Stimulated activated effector memory CD8-positive, alpha-beta T cell treated with anti-CD3 and anti-CD28 coated beads, Interleukin-12 subunit alpha, Interleukin-12 subunit beta, amount 100 ng/mL, for 72 hours (primary cell): ENCODE measurements at regions not wholly inside any gene's neighbourhood (a gene's known extent, or its start where the extent isn't known, plus 50 kb on each side); places are given as distances from the start of the nearest gene placed in this dataset.
"Not testable (repeated sequence)": the region's sequence is repeated elsewhere in the genome, so short reads cannot be mapped to it uniquely, and the experiment has no call there.

Experiments
- ATAC-seq: fragments of 150-1000 bp; cut with Tn5 transposase; 2 replicates; pipeline ENCODE4 v1.10.0; 2021
- DNase-seq, 2 donors: peaks; one replicate each; pipeline ENCODE4 v3.0.0; 2021 to 2022; ENCODE audit warnings: low spot score in 2 of 2
- H3K27ac Mint-ChIP-seq: one replicate; pipeline ENCODE4 v1.8.0; 2022; ENCODE audit warnings: mild to moderate bottlenecking, mixed read lengths
- H3K36me3 Mint-ChIP-seq: one replicate; pipeline ENCODE4 v1.8.0; 2022; ENCODE audit warnings: mild to moderate bottlenecking, mixed read lengths
- H3K4me1 Mint-ChIP-seq: one replicate; pipeline ENCODE4 v1.8.0; 2022; ENCODE audit warnings: mixed read lengths
- H3K4me3 Mint-ChIP-seq: one replicate; pipeline ENCODE4 v1.8.0; 2022; ENCODE audit warnings: mild to moderate bottlenecking, mixed read lengths
- H3K9me3 Mint-ChIP-seq: one replicate; pipeline ENCODE4 v1.8.0; 2022; ENCODE audit warnings: mixed read lengths

GRCh38 chr14:22500525-22500924 lies 88.5 kb downstream of the DAD1 start:
- no peaks in the 10 kb centered on the region for H3K9me3 Mint-ChIP-seq
- peaks cover 5% of the 10 kb centered on the region for H3K4me1 Mint-ChIP-seq
- H3K36me3 Mint-ChIP-seq: peaks cover 100% of the 10 kb centered on the region
- ATAC-seq (no peak), DNase-seq (no peak)
- peak overlapping the region; percentile 78 for H3K4me3 Mint-ChIP-seq
- peak overlapping the region; percentile 88 for H3K27ac Mint-ChIP-seq

- Mint-ChIP-seq H3K4me1 (peaks cover 2% of the 10 kb centered on the region), H3K4me3 (peak overlapping the region; percentile 78), H3K9me3 (no peaks in the 10 kb centered on the region), H3K27ac (peak overlapping the region; percentile 88), H3K36me3 (peaks cover 100% of the 10 kb centered on the region)
- ATAC-seq: no peak
- DNase-seq: no peak
These were observed 91.3 kb downstream of the DAD1 start for GRCh38 chr14:22497671-22498093.

- no peaks in the 10 kb centered on the region for H3K4me1 Mint-ChIP-seq
- ATAC-seq (no peak), DNase-seq (no peak)
- peak overlapping the region; percentile 78 for H3K4me3 Mint-ChIP-seq
- H3K9me3 Mint-ChIP-seq: no peaks in the 10 kb centered on the region
- peak overlapping the region; percentile 88 for H3K27ac Mint-ChIP-seq
- peaks cover 100% of the 10 kb centered on the region for H3K36me3 Mint-ChIP-seq
These were observed 91.9 kb downstream of the DAD1 start for GRCh38 chr14:22497144-22497423.

GRCh38 chr14:22494486-22495135 lies 94.4 kb downstream of the DAD1 start:
- Mint-ChIP-seq H3K4me1 (peaks cover 14% of the 10 kb centered on the region), H3K9me3 (no peaks in the 10 kb centered on the region), H3K27ac (peak overlapping the region; percentile 92), H3K4me3 (peak overlapping the region; percentile 78), H3K36me3 (peaks cover 100% of the 10 kb centered on the region)
- ATAC-seq: no peak
- DNase-seq: no peak

- Mint-ChIP-seq H3K4me3 (peak overlapping the region; percentile 78), H3K4me1 (peaks cover 15% of the 10 kb centered on the region), H3K36me3 (peaks cover 100% of the 10 kb centered on the region), H3K9me3 (no peaks in the 10 kb centered on the region), H3K27ac (peak overlapping the region; percentile 92)
- ATAC-seq: no peak
- DNase-seq: no peak
These were observed 95.3 kb downstream of the DAD1 start for GRCh38 chr14:22493753-22494152.

- ATAC-seq (no peak), DNase-seq (no peak)
- peak overlapping the region; percentile 78 for H3K4me3 Mint-ChIP-seq
- no peaks in the 10 kb centered on the region for H3K9me3 Mint-ChIP-seq
- peak overlapping the region; percentile 92 for H3K27ac Mint-ChIP-seq
- peaks cover 19% of the 10 kb centered on the region for H3K4me1 Mint-ChIP-seq
- peaks cover 100% of the 10 kb centered on the region for H3K36me3 Mint-ChIP-seq
These were observed 96.1 kb downstream of the DAD1 start for GRCh38 chr14:22492622-22493542.

- DNase-seq (no peak), ATAC-seq (peak; percentile 67)
- Mint-ChIP-seq H3K4me3 (peak overlapping the region; percentile 78), H3K27ac (peak overlapping the region; percentile 75), H3K36me3 (peaks cover 92% of the 10 kb centered on the region), H3K9me3 (no peaks in the 10 kb centered on the region), H3K4me1 (peaks cover 19% of the 10 kb centered on the region)
These were observed 97.1 kb downstream of the DAD1 start for GRCh38 chr14:22491683-22492621.

- not testable (repeated sequence) for DNase-seq, H3K9me3 Mint-ChIP-seq, ATAC-seq
- peak overlapping the region; percentile 78 for H3K4me3 Mint-ChIP-seq
- H3K27ac Mint-ChIP-seq: peak overlapping the region; percentile 96
- peaks cover 89% of the 10 kb centered on the region for H3K36me3 Mint-ChIP-seq
- peaks cover 19% of the 10 kb centered on the region for H3K4me1 Mint-ChIP-seq
These were observed 98.0 kb downstream of the DAD1 start for GRCh38 chr14:22491053-22491452.

- H3K9me3 Mint-ChIP-seq: no peaks in the 10 kb centered on the region
- H3K27ac Mint-ChIP-seq: peak overlapping the region; percentile 96
- peaks cover 19% of the 10 kb centered on the region for H3K4me1 Mint-ChIP-seq
- peak overlapping the region; percentile 78 for H3K4me3 Mint-ChIP-seq
- peaks cover 88% of the 10 kb centered on the region for H3K36me3 Mint-ChIP-seq
- DNase-seq (no peak), ATAC-seq (peak; percentile 52)
These were observed 98.8 kb downstream of the DAD1 start for GRCh38 chr14:22489957-22490950.

- no peak for ATAC-seq
- H3K9me3 Mint-ChIP-seq: no peaks in the 10 kb centered on the region
- no peak for DNase-seq
- peaks cover 19% of the 10 kb centered on the region for H3K4me1 Mint-ChIP-seq
- H3K36me3 Mint-ChIP-seq: peaks cover 82% of the 10 kb centered on the region
- H3K27ac Mint-ChIP-seq: peak overlapping the region; percentile 96
- H3K4me3 Mint-ChIP-seq: peak overlapping the region; percentile 78
These were observed 99.8 kb downstream of the DAD1 start for GRCh38 chr14:22489244-22489545.

GRCh38 chr14:22488522-22489243 lies 100.3 kb downstream of the DAD1 start:
- Mint-ChIP-seq H3K4me3 (peak overlapping the region; percentile 78), H3K4me1 (peaks cover 19% of the 10 kb centered on the region), H3K36me3 (peaks cover 82% of the 10 kb centered on the region), H3K27ac (peak overlapping the region; percentile 96), H3K9me3 (no peaks in the 10 kb centered on the region)
- ATAC-seq (peak; percentile 69), DNase-seq (no peak)

GRCh38 chr14:22487941-22488340 lies 101.1 kb downstream of the DAD1 start:
- DNase-seq (no peak), ATAC-seq (no peak)
- H3K36me3 Mint-ChIP-seq: peaks cover 78% of the 10 kb centered on the region
- H3K9me3 Mint-ChIP-seq: no peaks in the 10 kb centered on the region
- peaks cover 19% of the 10 kb centered on the region for H3K4me1 Mint-ChIP-seq
- H3K27ac Mint-ChIP-seq: peak overlapping the region; percentile 96
- peak overlapping the region; percentile 78 for H3K4me3 Mint-ChIP-seq

GRCh38 chr14:22487401-22487800 lies 101.6 kb downstream of the DAD1 start:
- peaks cover 78% of the 10 kb centered on the region for H3K36me3 Mint-ChIP-seq
- peaks cover 19% of the 10 kb centered on the region for H3K4me1 Mint-ChIP-seq
- H3K4me3 Mint-ChIP-seq: peak overlapping the region; percentile 78
- DNase-seq (no peak), ATAC-seq (no peak)
- peak overlapping the region; percentile 61 for H3K27ac Mint-ChIP-seq
- H3K9me3 Mint-ChIP-seq: no peaks in the 10 kb centered on the region

- no peak for ATAC-seq
- Mint-ChIP-seq H3K4me1 (peaks cover 19% of the 10 kb centered on the region), H3K4me3 (peak overlapping the region; percentile 78), H3K36me3 (peaks cover 77% of the 10 kb centered on the region), H3K27ac (peak overlapping the region; percentile 61), H3K9me3 (no peaks in the 10 kb centered on the region)
- no peak for DNase-seq
These were observed 102.3 kb downstream of the DAD1 start for GRCh38 chr14:22486675-22487074.
